Ishikawa (cell line): ENCODE measurements at regions not wholly inside any gene's neighbourhood (a gene's known extent, or its start where the extent isn't known, plus 50 kb on each side); places are given as distances from the start of the nearest gene placed in this dataset.
A peak's percentile ranks its signal among the peaks of the same experiment; 100 is the strongest.

Source experiments
- CEBPB ChIP-seq: IDR thresholded peaks from 2 replicates; pipeline ENCODE4 v1.6.1; 2012
- CREB1 ChIP-seq: IDR thresholded peaks from 2 replicates; pipeline ENCODE4 v1.6.1; 2012; ENCODE audit warnings: low read depth
- EGR1 ChIP-seq: IDR thresholded peaks from 2 replicates; pipeline ENCODE4 v1.6.1; 2012
- EP300 ChIP-seq: IDR thresholded peaks from 2 replicates; pipeline ENCODE4 v1.6.1; 2012; ENCODE audit warnings: borderline replicate concordance
- FOXM1 ChIP-seq: IDR thresholded peaks from 2 replicates; pipeline ENCODE4 v1.6.1; 2012; ENCODE audit warnings: low read depth, borderline replicate concordance
- NFIC ChIP-seq: IDR thresholded peaks from 2 replicates; pipeline ENCODE4 v1.6.1; 2012
- RAD21 ChIP-seq: IDR thresholded peaks from 2 replicates; pipeline ENCODE4 v1.6.1; 2012; ENCODE audit warnings: low read depth
- TAF1 ChIP-seq: IDR thresholded peaks from 2 replicates; pipeline ENCODE4 v1.6.1; 2012; ENCODE audit warnings: low read depth, mild to moderate bottlenecking
- TCF12 ChIP-seq: IDR thresholded peaks from 2 replicates; pipeline ENCODE4 v1.6.1; 2012; ENCODE audit warnings: low read depth
- TEAD4 ChIP-seq: IDR thresholded peaks from 2 replicates; pipeline ENCODE4 v1.6.1; 2012
- YY1 ChIP-seq: IDR thresholded peaks from 2 replicates; pipeline ENCODE4 v1.6.1; 2012; ENCODE audit warnings: low read depth
- ZBTB7A ChIP-seq: IDR thresholded peaks from 2 replicates; pipeline ENCODE4 v1.6.1; 2012; ENCODE audit warnings: low read depth
- TF ChIP-seq, protein P1 (sequence below): IDR thresholded peaks from 2 replicates; pipeline ENCODE4 v1.6.1; 2012
- TF ChIP-seq, protein P2 (sequence below): IDR thresholded peaks from 2 replicates; pipeline ENCODE4 v1.6.1; 2012
- TF ChIP-seq, protein P3 (sequence below): IDR thresholded peaks from 2 replicates; pipeline ENCODE4 v1.6.1; 2012; ENCODE audit warnings: low read depth, mild to moderate bottlenecking

DNA sequence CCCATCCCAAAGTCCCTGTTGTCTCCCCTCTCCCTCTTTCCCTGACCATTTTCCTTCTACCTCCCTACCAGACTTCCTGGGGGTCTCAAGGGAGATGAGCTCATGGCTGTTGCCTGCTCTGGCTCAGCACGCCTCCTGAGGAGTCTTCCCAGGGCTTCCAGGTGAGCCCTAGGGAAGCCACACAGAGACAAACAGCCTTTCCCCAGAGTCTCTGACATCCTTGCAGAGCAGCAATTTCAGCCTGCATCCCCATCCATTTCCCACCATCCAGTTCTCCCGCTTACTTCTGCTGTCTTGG is 189.2 kb upstream of the LINGO1 start:
- TF ChIP-seq RAD21 (no peak), TCF12 (no peak), FOXM1 (no peak), ZBTB7A (no peak), CREB1 (no peak), EP300 (no peak), EGR1 (no peak), TAF1 (no peak), YY1 (no peak), NFIC (no peak), TEAD4 (no peak), CEBPB (no peak)
- TF ChIP-seq, protein P1, sequence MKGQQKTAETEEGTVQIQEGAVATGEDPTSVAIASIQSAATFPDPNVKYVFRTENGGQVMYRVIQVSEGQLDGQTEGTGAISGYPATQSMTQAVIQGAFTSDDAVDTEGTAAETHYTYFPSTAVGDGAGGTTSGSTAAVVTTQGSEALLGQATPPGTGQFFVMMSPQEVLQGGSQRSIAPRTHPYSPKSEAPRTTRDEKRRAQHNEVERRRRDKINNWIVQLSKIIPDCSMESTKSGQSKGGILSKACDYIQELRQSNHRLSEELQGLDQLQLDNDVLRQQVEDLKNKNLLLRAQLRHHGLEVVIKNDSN = no peak
- TF ChIP-seq, protein P2, sequence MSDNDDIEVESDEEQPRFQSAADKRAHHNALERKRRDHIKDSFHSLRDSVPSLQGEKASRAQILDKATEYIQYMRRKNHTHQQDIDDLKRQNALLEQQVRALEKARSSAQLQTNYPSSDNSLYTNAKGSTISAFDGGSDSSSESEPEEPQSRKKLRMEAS = no peak
- TF ChIP-seq, protein P3, sequence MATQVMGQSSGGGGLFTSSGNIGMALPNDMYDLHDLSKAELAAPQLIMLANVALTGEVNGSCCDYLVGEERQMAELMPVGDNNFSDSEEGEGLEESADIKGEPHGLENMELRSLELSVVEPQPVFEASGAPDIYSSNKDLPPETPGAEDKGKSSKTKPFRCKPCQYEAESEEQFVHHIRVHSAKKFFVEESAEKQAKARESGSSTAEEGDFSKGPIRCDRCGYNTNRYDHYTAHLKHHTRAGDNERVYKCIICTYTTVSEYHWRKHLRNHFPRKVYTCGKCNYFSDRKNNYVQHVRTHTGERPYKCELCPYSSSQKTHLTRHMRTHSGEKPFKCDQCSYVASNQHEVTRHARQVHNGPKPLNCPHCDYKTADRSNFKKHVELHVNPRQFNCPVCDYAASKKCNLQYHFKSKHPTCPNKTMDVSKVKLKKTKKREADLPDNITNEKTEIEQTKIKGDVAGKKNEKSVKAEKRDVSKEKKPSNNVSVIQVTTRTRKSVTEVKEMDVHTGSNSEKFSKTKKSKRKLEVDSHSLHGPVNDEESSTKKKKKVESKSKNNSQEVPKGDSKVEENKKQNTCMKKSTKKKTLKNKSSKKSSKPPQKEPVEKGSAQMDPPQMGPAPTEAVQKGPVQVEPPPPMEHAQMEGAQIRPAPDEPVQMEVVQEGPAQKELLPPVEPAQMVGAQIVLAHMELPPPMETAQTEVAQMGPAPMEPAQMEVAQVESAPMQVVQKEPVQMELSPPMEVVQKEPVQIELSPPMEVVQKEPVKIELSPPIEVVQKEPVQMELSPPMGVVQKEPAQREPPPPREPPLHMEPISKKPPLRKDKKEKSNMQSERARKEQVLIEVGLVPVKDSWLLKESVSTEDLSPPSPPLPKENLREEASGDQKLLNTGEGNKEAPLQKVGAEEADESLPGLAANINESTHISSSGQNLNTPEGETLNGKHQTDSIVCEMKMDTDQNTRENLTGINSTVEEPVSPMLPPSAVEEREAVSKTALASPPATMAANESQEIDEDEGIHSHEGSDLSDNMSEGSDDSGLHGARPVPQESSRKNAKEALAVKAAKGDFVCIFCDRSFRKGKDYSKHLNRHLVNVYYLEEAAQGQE = no peak

DNA sequence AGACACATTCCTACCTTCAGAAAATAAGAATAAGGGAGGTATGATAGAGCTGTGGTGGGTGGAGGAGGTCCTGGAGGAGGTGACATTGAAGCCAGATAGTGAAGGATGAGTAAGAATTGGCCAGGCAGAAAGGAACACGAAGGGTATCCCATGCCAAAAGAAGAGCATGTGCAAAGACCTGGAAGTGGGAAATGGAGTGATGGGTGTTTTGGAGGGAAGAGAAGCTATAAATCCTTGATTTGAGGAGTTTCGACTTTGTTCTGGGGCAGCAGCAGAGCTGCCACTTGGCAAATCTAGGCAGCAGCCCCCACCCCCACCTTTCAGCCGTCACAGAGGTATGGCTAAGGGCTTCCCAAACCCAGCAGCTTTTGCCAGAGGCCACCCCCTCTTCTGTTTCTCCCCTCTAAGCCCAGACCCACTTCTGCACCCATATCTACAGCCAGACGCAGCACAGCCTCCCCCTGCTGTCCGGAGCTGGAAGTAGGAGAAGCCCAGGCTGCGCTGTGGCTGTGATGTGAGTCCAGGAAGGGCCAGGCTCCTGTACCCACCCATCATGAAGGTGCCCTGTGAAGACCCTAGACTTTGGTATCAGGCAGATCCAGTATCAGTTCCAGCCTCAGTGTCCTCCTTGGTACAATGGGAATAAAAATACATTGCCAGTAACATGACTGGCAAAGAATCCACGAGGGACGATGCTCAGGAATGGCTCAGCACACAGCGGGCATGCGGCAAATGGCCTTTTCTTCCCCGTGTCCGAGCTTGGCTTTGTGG is 188.7 kb upstream of the LINGO1 start:
- no peak for TF ChIP-seq EGR1
- no peak for TF ChIP-seq ZBTB7A
- peak; percentile 93 for TF ChIP-seq RAD21
- no peak for TF ChIP-seq TCF12

DNA sequence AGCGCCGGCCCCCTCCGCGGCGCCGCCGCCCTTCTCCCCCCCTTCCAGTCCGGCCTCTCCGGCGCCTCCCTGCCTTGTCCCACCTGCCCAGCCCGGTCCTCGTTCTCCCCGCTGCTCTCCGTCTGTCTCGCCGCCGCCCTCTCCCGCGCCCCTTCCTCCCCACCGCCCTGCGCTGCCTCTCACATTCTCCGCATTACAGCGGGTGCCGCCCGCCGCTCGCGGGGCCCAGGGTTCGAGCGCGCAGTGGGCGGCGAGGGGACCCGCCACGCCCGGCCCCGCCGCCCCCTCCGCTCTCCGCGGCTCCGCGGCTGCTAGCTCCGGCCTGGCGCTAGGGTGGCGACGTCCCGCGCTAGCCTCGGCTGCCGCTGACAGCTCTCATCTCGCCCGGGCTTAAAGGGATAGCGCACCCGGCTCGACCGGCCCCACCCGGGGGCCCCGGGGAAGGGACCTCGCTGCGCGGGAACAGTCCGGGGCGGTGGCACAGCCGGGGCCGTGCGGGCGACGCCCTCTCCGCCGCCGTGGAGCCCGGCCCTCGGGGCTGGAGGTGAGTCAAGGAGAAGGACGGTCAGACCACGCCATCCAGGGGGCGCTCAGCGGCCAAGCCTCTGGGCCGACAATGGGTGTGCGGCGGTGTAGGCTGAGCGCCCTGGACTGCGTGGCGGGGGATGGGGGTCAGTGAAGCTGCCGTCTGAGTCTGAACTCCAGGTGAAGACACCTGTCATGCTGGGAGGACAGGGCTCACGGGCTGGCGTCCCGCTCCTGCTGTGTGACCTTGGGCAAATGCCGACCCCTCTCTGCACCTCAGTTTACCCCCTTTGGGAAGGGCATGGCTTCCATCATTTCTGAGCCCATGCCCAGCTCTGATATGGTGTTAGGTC is 187.4 kb upstream of the LINGO1 start:
- TF ChIP-seq RAD21 (peak; percentile 32; the same call in 1 of the 2 replicates), ZBTB7A (peak; percentile 68)
- TF ChIP-seq, protein P2 = no peak; the same call in 1 of the 2 replicates

DNA sequence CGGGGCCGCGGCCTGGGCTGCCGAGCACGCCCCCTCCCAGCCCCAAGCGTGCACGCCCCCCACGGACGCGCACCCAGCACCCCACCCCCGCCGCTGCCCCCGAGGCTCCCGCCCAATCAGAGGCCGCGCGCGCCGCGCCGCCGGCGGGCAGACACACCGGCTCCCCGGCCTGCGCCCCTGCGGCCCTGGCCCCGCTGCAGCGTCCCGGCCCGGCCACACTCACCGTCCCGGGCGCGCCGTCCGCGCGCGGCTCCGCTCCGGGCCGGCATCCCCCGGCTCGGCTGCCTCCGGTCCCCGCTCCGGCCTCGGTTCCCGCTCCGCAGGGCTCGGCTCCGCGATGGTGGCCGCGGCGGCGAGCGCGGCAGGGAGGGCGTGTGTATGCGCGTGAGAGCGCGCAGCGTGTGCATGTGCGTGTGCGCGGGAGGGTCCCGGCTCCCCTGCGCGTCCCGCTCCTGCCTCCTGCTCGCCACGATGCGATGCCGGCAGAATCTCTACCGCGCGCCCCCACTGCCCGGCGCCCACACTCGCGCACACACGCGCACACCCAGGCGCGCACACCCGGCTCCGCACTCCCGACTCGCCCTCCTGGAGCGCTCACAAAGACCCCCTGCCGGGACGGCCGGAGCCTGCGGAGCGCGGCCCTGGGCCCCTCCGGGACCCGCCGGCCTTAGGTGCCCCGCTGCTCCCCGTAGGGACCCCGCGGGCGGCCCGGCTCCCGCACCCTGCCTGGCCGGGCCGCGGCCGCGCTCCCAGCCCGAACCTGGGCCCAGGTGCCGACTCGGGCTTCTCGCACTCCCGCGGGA is 186.5 kb upstream of the LINGO1 start:
- no peak for TF ChIP-seq CEBPB
- TF ChIP-seq ZBTB7A = 0 out of 2 replicates have a peak, but pooled peaks have one; percentile 5
- TF ChIP-seq EP300 = no peak
- no peak for TF ChIP-seq CREB1
- TF ChIP-seq, protein P2 = peak; percentile 56; the same call in 1 of the 2 replicates

DNA sequence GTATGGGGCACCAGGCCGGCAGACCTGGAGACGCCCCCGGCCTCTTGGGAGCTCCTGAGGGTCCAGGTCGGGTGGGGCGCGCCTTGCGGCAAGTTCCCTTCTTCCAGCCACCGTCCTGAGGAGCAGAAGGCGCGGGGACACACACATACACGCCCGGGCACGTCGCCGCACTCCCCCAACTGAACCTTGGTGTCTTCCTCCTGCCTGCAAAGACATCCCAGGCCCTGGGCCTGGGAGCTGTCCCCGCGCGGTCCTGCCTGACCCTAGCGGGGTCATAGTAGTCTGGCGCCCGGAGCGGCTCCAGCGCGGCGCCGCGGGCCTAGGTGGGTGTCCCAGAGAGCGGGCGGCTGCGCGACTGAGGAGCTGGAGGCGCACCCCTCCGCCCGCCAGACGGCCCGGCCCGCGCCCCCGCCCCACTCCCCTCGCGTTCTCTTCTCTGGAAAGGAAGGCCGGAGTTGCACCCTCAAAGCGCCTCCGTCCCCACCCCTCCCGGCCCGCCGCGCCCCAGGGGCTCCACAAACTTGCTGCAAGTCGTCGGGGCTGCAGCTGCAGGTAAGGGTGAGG is 185.9 kb upstream of the LINGO1 start:
- TF ChIP-seq EP300 (no peak), TEAD4 (no peak), NFIC (no peak), TCF12 (no peak), CEBPB (no peak), YY1 (no peak), EGR1 (no peak), FOXM1 (no peak)
- TF ChIP-seq, protein P1 = no peak

DNA sequence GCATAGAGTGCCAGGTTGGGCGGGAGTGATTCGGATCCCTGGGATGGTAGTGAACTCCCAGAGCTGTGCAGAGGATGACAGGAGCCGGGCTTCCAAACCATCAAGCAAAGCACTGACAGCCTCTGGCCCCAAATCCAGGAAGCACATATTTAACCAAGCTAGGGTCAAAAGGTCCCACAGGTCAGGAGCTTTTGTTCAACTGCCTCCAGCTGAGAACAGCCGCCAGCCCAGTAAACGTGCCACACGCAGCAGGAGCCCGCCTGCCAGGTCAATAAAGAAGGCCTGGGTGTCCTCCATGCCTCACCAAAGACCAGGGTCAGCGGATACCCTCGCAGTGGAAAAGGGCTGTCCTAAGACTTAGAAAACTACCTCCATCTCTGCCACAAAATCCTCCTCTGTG is 184.7 kb upstream of the LINGO1 start:
- TF ChIP-seq ZBTB7A = no peak
- TF ChIP-seq, protein P3 = no peak
- TF ChIP-seq NFIC = no peak
- TF ChIP-seq FOXM1 = no peak
- TF ChIP-seq CREB1 = no peak
- no peak for TF ChIP-seq TAF1
- no peak for TF ChIP-seq TCF12
- TF ChIP-seq CEBPB = no peak
- TF ChIP-seq, protein P1 = no peak
- no peak for TF ChIP-seq EGR1
- TF ChIP-seq RAD21 = no peak
- TF ChIP-seq, protein P2 = no peak
- TF ChIP-seq TEAD4 = no peak
- no peak for TF ChIP-seq YY1
